IPS DF 19.7 (cell line): ENCODE measurements at regions not wholly inside any gene's neighbourhood (a gene's known extent, or its start where the extent isn't known, plus 50 kb on each side); places are given as distances from the start of the nearest gene placed in this dataset.
A peak's percentile ranks its signal among the peaks of the same experiment; 100 is the strongest.

Experiments
- DNase-seq: peaks from one replicate; pipeline ENCODE4 v3.0.0-alpha.2; 2013; ENCODE audit warnings: low read depth, low spot score

DNA sequence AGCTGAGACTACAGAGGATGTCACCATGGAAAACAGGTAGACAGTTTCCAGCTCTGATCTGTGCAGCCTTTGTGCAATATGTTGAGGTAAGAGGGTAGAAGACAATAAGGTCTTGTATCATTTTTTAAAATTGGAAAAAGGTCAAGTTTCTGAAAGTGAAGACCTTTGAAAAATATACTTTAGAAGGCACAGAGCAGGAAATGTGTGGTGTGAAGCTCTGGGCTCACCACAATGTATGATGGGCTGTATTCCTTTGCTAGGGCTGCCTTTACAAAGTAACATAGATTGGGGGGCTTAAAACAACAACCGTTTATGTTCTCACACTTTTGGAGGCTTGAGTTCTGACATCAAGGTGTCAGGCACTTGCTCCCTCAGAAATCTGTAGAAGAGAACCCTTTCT, 514.3 kb upstream of the JARID2 start:
- DNase-seq = no peak

DNA sequence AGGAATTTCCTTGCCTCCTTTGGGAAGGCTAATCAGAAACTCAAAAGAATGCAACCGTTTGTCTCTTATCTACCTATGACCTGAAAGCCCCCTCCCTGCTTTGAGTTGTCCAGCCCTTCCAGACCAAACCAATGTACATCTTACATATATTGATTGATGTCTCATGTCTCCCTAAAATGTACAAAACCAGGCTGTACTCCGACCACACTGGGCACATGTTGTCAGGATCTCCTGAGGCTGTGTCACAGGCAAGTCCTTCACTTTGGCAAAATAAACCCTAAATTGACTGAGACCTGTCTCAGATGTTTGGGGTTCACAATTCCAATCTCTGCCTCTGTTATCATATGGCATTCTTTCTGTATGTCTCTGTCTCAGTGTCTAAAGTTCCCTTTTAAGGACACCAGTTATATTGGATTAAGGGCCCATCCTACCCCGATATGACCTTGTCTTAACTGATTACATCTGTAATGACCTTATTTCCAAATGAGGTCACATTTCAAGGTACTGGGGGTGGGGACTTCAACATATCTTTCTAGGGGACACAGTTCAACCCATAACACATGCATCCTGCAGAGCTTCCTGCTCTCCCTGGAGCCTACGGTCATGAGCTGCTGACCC, 513.5 kb upstream of the JARID2 start:
- no peak for DNase-seq

GRCh38 chr6:14732844-14733757, 512.8 kb upstream of the JARID2 start:
- DNase-seq = peak; percentile 28

GRCh38 chr6:14734052-14734415, 511.8 kb upstream of the JARID2 start:
- DNase-seq = no peak

- no peak for DNase-seq
Measured at GRCh38 chr6:14734416-14735340, 511.2 kb upstream of the JARID2 start.

GRCh38 chr6:14735956-14736486, 509.8 kb upstream of the JARID2 start:
- DNase-seq = no peak

DNA sequence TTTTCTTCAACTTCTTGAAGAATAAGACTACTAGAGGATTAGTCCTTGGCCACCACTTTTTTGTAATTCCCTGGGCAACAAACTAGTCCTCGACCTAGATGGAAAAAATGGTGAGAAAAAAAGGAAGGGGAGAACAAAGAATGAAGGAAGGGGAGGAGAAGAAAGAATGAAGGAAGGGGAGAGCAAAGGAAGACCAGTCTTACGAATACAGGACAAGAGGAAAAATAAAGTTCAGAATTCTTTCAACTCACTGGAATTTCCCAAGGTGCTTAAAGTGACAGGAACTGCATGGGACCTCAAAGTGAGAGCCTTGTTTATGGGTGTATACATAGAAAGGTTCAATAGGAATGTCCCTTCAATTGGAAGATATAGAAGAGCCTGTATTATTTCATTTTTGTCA, 509.3 kb upstream of the JARID2 start:
- no peak for DNase-seq

- DNase-seq = no peak
Measured at GRCh38 chr6:14738497-14738896, 507.4 kb upstream of the JARID2 start.

DNA sequence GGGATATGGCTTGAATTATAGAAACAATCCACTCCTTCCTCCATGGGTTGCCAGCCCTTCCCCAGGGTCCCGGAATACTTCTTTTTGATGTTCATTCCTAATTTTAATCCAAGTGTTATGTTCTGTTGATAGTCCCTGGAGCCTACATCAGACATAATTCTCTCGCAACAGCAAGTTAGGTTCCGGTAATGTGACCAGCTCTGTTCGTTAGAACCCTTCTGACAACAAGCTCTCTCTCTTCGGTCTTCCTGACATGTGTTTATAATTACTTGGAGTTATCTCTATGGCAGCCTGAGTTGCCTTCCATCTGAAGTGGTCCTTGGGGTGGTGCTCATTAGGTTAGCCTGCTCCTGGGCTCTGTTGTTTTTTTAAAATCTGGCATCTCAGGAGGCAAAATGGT, 506.9 kb upstream of the JARID2 start:
- DNase-seq = no peak

DNA sequence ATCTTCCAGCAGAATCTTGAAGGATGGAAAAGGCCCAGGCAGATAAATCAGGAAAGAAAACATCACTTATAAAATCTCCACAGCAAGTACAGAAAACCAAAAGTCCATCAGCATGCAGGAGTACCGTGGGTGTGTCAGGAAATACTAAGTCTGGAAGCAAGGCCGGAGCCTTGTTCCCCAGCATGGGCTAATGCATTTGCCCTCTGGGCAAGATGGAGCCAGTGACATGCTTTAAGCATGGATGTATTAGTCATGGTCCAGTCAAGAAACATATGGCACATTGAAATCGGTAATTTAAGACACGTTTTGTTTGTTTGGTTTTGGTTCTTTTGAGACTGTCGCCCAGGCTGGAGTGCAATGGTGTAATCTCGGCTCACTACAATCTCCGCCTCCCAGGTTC, 506.0 kb upstream of the JARID2 start:
- no peak for DNase-seq

GRCh38 chr6:14742171-14742570, 503.7 kb upstream of the JARID2 start:
- no peak for DNase-seq

DNA sequence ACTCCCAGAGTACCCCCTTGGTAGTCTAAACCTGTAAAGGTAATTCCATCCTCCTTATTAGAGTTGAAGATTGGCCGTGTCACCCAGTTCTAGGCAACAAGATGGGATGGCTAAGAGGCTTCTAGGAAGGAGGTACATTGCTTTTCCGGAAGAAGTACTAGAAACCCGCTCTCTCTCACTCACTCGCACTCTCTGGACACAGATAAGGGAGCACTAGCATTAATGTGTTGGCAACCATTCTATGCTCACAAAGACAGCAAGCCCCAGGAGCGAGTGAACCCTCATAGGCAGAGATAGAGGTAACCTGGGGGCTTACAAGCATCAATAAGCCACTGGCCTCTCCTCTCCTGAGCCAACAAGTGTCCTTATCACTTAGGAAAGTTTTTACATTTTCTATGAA, 503.2 kb upstream of the JARID2 start:
- no peak for DNase-seq

GRCh38 chr6:14743144-14743473, 502.8 kb upstream of the JARID2 start:
- DNase-seq = no peak

GRCh38 chr6:14743474-14744211, 502.2 kb upstream of the JARID2 start:
- no peak for DNase-seq

DNA sequence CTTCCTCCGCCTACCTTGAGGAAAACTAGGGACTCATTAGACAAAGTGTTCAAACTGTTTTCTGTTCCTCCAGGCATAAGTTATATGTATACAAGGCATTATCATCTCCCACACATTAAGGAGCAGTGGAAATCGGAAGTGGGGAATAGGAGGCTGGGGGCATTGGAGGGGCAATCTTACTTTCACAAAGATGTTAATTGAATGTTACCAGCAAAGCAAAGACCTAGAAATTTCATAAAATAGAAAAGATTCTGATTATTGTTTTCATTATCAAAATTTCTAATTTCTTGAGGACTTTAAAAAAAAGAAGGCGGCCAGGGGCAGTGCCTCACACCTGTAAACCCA, 501.7 kb upstream of the JARID2 start:
- no peak for DNase-seq

DNA sequence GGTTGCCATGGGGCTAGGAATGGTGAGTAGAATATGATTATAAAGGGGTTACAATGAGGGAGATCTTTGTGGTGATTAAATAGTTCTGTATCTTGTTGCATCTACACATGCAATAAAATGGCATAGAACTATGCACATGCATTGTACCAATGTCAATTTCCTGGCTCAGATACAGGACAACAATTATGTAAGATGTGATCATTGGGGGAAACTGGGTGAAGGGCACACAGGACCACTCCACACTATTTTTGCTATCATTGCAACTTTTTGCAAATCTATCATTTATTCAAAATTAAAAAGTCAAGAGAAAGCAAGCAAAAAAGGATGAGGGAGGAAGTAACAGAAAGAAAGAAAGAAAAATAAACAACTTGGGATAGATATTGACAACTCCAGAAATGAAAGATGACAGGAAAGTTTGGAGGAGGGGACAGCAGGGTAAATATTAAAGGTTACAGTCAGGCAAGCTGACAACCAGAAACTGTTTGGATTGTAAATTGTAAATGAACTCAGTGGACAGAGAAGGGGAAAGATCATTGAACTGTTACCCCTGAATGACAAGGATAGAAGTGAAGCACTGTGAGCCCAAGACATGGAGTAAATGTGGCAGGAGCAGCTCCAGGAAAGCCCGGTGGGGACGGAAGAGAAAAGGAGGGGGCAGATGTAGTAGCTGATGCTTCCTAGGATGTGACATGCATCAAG, 499.6 kb upstream of the JARID2 start:
- no peak for DNase-seq

GRCh38 chr6:14747881-14748520, 497.9 kb upstream of the JARID2 start:
- DNase-seq = no peak

DNA sequence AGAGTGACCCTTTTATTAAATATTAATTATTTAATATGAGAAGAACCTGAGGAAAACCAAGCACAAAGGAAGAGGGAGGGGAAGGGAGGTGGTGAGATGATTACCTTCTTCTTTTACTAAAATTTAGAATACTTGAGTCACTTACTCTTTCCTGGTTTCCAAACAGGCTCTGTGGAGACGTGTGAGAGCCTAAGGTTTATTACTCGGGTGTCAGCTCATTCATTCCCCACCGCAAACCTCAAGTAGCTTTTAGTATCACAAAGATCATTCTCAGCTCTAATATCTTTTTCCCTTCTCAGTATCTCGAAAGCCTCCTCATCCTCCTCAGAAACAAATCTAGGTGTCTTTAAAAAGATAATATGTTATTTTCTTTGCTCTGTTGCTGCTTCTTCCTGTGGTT, 497.2 kb upstream of the JARID2 start:
- DNase-seq = no peak

GRCh38 chr6:14750059-14750661, 495.7 kb upstream of the JARID2 start:
- DNase-seq = no peak

DNA sequence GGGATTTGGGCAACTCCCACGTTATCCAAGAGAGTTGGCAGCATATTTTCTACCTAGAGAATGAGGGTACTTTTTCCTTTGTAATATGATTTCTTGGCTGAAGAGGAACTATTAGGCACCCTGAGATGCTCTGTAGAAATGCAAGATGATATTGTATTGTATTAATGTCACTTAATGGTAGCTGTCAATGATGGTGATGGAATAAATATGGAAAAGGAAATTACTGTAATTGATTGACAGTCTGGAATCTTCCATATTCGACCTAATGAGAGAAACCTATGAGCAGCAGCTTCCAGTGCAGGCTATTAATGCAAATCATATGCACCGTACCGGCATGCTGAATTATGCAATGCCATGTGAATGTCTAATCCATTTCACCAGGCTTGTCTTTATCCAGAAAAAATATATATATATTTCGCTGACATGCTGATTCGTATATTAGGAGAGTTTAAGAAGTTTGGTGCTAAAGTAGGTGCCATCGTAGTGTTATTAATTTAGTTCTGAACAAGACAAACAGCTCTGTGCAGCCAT, 494.2 kb upstream of the JARID2 start:
- DNase-seq = no peak
